HFF-Myc (cell line): ENCODE measurements at regions not wholly inside any gene's neighbourhood (a gene's known extent, or its start where the extent isn't known, plus 50 kb on each side); places are given as distances from the start of the nearest gene placed in this dataset.

Source experiments
- DNase-seq: peaks from one replicate; pipeline ENCODE4 v3.0.0-alpha.2; 2011; ENCODE audit warnings: low read depth; ENCODE audit errors: extremely low read depth
- H3K4me3 ChIP-seq: replicated peaks from 2 replicates; pipeline ENCODE4 v1.5.1; 2011; ENCODE audit warnings: low read depth, mild to moderate bottlenecking, control low read depth, low read length
- CTCF ChIP-seq: IDR thresholded peaks from 2 replicates; pipeline ENCODE4 v1.5.1; 2012; ENCODE audit warnings: mild to moderate bottlenecking, low read depth, low read length, control low read depth; ENCODE audit errors: missing control alignments

- no peak for DNase-seq
- no peak overlapping the region for H3K4me3 ChIP-seq
- no peak for TF ChIP-seq CTCF
Observed at GRCh38 chr1:175871647-175872046, 128.3 kb upstream of the TNR start.

GRCh38 chr1:175870217-175870616, 126.8 kb upstream of the TNR start:
- no peak overlapping the region for H3K4me3 ChIP-seq
- TF ChIP-seq CTCF, result no peak
- DNase-seq, result no peak

- no peak for DNase-seq
Observed at GRCh38 chr1:175866776-175867175, 123.4 kb upstream of the TNR start.

GRCh38 chr1:175865041-175865766, 121.8 kb upstream of the TNR start:
- H3K4me3 ChIP-seq, result no peak overlapping the region
- DNase-seq, result no peak
- no peak for TF ChIP-seq CTCF

More at GRCh38 chr1:175866776-175867175, 123.4 kb upstream of the TNR start:
- no peak for TF ChIP-seq CTCF
- H3K4me3 ChIP-seq, result no peak overlapping the region

GRCh38 chr1:175864625-175865024, 121.2 kb upstream of the TNR start:
- TF ChIP-seq CTCF, result no peak
- no peak overlapping the region for H3K4me3 ChIP-seq
- DNase-seq, result no peak

- no peak for TF ChIP-seq CTCF
- no peak for DNase-seq
Observed at GRCh38 chr1:175864183-175864582, 120.8 kb upstream of the TNR start.

GRCh38 chr1:175863299-175864050, 120.1 kb upstream of the TNR start:
- TF ChIP-seq CTCF, result no peak
- H3K4me3 ChIP-seq, result no peak overlapping the region
- DNase-seq, result no peak

More at GRCh38 chr1:175864183-175864582, 120.8 kb upstream of the TNR start:
- no peak overlapping the region for H3K4me3 ChIP-seq
